Fibroblast of peridontal ligament (primary cell): ENCODE measurements at regions not wholly inside any gene's neighbourhood (a gene's known extent, or its start where the extent isn't known, plus 50 kb on each side); places are given as distances from the start of the nearest gene placed in this dataset.

Experiments
- DNase-seq: peaks from one replicate; pipeline ENCODE4 v3.0.0-alpha.2; 2010; ENCODE audit errors: extremely low read depth

DNA sequence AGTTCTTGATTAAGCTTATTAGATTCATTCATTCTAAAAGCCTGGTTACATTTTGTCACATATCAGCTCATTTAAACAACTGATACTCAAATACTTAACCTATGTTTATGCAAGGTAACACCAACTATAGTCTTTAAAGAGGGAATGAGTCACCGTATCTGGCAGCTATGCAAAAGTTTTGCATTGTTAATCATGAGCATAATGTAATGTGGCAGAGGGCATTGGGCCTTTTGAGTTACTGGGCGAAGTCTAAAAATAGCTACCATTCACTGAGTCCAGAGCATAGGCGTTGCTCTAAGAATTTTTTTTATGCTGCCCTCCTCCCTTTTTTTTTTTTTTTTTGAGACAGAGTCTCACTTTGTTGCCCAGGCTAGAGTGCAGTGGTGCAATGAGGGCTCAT is 277.7 kb upstream of the ZNF717 start:
- peak; percentile 5 for DNase-seq

GRCh38 chr3:76063811-76064210 is 278.5 kb upstream of the ZNF717 start:
- no peak for DNase-seq

DNA sequence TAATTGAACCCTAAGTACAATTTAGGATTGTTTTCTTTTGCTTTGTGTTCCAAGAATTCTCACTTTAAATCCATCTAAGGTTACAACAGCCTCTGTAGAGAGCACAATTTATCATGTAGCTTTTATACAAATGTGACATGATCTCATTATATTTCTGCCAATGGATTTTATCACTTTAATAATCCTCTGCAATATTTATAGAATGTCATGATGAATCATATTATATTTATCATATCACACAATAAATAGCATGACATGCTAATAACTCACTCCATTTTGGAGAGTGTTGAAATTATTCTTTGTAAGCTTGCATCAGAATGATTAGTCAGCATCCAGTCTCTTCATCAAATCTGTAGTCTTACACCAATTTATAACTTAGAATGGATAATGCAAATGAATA is 280.6 kb upstream of the ZNF717 start:
- no peak for DNase-seq

DNA sequence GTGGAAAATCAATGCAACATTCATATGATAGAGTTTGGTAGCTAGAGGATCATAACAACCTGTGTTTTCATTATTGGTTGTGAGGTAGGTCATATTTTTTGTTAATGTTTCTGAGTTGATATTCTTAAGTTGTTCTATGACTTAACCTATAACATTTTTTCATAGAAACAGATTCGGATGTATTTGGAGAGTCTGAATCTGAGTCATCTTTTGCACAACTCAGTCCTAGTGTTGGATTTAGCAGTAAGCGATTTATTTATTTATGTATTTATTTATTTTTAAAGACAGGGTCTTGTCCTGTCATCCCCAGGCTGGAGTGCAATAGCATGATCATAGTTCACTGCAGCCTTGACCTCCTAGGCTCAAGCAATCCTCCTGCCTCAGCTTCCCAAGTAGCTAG is 292.8 kb upstream of the ZNF717 start:
- no peak for DNase-seq

GRCh38 chr3:76083992-76084391 is 298.6 kb upstream of the ZNF717 start:
- peak; percentile 2 for DNase-seq

DNA sequence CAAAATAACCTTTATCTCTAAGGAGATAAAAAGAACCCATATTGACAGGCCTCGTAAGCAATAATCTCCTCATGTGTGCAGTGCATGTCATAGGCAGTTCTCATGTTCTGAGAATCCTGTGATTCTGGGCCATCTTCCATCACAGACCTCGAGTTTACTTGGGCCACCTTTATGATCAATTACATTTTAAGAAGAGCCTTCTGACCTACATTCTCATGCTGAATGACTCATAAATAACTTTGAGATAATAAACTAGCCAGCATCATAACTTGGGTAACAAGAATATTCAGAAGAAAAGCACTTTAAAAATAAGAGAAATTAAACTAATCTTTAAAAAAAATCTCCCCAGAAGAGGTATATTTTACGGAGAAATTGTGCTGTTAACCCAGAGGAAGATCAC is 310.7 kb upstream of the ZNF717 start:
- no peak for DNase-seq

- DNase-seq: no peak
These were observed 311.7 kb upstream of the ZNF717 start for GRCh38 chr3:76096836-76097588.

DNA sequence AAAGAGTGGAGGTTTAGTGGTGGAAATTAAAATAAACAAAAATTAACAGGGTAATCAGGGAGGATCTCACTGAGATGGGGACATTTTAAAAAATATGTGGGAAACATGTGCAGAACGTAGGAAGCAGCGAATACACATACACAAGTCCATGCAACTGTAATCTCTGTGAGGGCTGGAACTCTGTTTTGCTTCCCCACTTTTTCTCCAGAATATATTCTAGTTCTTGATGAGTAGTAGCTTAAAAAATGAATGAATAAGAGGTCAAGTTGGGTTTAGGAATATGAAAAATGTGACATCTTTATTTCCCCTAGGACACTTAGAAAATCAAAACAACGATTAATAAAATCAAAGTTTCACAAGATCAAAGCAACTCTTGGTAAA is 312.2 kb upstream of the ZNF717 start:
- no peak for DNase-seq

DNA sequence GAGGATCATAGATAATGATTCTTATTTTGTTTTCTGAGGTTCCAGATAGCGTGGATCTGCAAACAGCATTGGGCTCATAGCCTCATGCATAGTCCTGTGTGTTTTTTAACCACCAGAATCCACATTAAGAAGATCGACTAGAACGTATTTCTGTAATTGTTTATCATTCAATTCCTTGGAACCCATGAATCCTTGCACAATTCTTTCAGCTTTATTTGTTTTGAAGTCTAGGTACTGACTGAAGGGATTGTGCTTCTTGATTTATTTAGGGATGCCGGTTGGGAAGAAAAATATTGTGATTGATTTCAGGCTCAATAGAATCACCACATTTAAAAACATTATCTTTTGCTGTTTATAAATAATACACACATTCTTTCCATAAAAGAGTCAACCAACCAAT is 314.6 kb upstream of the ZNF717 start:
- no peak for DNase-seq

DNA sequence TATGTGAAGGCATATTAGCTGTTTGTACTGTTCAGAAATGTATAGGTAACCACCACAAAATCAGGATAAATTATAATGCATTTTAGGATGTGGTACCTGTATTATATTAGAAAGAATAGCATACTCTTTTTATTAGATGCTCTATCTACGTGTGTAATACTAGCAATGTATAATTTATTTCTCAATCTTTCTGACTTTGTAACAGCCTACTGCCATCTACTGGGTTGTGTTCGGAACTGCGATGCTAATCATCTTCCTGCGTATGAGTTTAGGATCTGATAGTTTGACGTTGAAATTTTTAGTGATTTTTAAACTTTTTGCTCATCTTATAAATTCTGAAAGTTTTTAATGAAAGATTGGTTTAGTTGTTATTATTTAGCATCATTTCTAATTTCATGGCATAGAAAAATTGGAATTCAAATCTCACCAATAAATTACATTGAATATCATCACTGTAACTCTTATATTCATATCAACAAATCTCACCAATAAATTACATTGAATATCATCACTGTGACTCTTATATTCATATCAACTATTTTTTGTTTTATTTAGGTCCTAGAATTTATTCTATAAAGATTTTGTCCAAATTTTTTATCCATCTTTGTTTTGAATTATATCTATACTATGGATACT is 322.7 kb upstream of the ZNF717 start:
- DNase-seq: peak; percentile 34

DNA sequence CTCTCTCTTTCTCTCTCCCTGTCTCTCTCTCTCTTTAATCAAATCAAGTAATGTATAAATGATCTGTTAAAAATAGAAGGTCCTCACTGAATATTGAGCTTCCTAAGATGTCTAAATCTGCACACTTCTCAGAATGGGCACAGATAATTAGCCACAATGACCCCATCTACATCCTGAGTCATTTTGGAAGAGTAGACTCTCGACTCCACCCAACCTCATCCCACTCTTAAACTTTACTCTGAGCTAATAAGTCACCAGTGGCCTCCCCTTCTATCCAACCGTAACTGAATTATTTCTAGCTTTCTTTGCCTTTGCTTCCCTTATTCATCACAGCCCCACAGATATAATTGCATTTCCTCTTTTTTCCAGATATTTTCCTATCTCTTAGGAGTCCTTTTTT is 326.5 kb upstream of the ZNF717 start:
- DNase-seq: no peak

DNA sequence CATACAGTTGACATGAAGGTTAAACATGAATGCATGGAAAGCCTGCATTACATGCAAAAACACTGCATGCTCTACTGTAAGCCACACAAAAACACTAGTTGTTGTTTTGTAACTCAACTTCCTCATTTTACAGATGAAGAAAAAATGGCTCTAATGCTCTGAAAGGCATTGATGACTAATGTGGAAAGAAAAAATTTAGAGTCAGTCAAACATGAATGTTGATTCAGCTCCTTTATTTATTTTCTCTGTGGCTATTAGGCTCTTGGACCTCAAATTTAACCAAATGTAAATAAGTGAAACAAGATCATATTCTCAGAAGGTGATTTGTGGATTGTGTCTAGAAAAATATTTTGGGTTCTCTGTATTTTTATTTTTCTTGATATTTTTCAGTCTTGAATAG is 336.7 kb upstream of the ZNF717 start:
- no peak for DNase-seq

GRCh38 chr3:76129441-76129840 is 344.1 kb upstream of the ZNF717 start:
- DNase-seq: no peak

DNA sequence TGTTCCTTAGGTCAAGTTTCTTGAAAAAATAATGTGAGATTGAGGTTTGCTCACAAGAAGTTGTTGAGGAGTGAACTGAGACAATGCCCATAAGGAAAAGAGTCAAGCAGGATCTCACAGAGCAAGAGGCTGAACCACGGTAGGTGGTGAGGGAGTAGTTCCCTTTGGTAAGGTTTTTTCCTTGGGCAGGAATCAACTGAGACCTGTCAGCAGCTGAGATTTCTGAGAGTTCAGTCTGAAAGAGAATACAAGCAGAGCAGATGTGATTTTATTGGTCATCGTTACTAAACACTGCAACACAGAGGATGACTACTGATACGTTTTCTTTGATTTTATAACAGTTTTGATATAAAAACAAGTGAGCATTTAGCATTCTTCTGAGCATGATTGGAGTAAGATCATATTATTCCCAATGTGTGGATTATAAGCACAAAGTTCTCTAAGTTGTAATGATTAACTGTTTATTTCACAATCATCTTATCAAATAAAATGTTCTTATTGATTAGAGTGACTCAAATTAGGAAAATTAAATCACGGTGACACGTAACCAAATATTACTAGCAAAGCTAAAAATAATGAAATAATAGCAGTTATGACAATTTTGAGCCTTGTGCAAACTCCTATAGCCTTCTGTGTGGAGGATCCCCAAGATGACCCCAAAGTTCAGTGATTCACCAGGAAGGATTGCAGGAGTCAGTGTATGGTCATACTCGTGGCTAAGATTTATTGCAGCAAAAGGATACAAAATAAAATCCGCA is 346.2 kb upstream of the ZNF717 start:
- DNase-seq: peak; percentile 3

DNA sequence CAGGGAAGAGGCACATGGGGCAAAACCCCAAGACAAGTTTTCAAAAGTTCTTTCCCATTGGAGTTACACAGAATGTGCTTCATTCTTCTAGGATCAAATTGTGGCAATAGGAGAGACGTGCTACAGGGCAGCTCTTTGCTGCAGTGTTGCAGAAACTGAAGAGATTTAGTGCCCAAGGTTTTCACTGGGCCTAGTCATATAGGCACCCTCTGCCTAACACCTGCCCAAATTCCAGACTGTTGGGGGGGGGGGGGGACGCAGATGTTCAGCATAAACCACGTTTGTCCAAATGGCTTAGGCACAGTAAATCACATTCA is 346.8 kb upstream of the ZNF717 start:
- DNase-seq: no peak

- DNase-seq: no peak
These were observed 348.8 kb upstream of the ZNF717 start for GRCh38 chr3:76134166-76134565.

- no peak for DNase-seq
These were observed 353.6 kb upstream of the ZNF717 start for GRCh38 chr3:76138921-76139320.

DNA sequence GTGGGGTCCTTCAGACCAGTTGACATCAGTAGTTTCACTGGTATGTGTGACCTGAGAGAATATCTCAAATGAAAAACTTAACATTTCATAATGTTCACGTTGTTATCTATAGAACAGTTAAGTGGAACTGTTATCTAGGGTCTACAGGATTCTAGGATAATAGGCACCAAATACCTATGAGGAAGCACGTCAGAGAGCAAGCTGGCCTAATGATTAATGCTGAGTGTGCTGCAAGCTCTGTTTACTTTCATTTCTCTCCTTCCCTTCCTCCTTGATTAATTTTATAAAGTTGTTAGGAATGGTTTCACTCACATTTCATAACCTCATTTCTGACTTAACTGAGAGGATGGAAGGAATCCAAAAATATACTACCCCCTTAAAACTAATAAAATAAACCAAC is 362.5 kb upstream of the ZNF717 start:
- no peak for DNase-seq

GRCh38 chr3:76152028-76152427 is 366.7 kb upstream of the ZNF717 start:
- no peak for DNase-seq

DNA sequence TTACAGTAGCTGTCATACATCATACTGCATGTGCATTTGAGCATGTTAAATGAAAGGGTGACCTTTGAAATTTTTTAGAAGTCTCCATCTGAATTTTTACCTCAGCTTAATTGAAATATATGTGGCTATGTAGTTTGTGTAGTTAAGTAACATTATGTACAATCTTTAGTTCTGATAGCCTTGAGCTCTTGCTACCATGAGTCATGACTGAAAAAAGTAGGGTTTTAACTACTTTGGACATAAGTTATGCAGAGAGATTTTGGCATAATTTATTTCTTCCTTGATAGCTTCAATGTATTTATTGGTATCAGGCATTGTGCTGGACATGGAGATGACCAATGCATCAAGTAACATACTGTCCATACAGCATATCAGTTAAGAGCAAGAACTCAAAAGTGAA is 376.5 kb upstream of the ZNF717 start:
- no peak for DNase-seq

GRCh38 chr3:76171647-76172046 is 386.3 kb upstream of the ZNF717 start:
- DNase-seq: no peak

GRCh38 chr3:76177610-76178009 is 392.3 kb upstream of the ZNF717 start:
- no peak for DNase-seq

DNA sequence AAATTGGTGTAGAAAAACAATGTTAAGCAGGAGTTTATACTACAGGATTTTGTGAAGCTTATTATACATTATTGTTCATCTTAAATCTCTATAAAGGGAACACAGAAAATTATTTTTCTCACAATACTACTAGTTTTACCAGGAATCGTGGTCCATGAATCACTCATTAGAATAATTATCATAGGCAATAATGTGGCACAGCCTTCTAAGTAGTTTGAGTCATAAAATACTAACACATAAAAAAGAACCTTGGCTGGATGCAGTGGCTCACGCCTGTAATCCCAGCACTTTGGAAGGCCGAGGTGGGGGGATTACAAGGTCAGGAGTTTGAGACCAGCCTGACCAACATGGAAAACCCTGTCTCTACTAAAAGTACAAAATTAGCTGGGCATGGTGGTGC is 393.1 kb upstream of the ZNF717 start:
- DNase-seq: no peak
